Ishikawa (cell line): ENCODE measurements at regions not wholly inside any gene's neighbourhood (a gene's known extent, or its start where the extent isn't known, plus 50 kb on each side); places are given as distances from the start of the nearest gene placed in this dataset.

Source experiments
- CEBPB ChIP-seq: IDR thresholded peaks from 2 replicates; pipeline ENCODE4 v1.6.1; 2012
- CREB1 ChIP-seq: IDR thresholded peaks from 2 replicates; pipeline ENCODE4 v1.6.1; 2012; ENCODE audit warnings: low read depth
- EGR1 ChIP-seq: IDR thresholded peaks from 2 replicates; pipeline ENCODE4 v1.6.1; 2012
- EP300 ChIP-seq: IDR thresholded peaks from 2 replicates; pipeline ENCODE4 v1.6.1; 2012; ENCODE audit warnings: borderline replicate concordance
- FOXM1 ChIP-seq: IDR thresholded peaks from 2 replicates; pipeline ENCODE4 v1.6.1; 2012; ENCODE audit warnings: low read depth, borderline replicate concordance
- MAX ChIP-seq: IDR thresholded peaks from 2 replicates; pipeline ENCODE4 v1.6.1; 2012
- NFIC ChIP-seq: IDR thresholded peaks from 2 replicates; pipeline ENCODE4 v1.6.1; 2012
- RAD21 ChIP-seq: IDR thresholded peaks from 2 replicates; pipeline ENCODE4 v1.6.1; 2012; ENCODE audit warnings: low read depth
- TAF1 ChIP-seq: IDR thresholded peaks from 2 replicates; pipeline ENCODE4 v1.6.1; 2012; ENCODE audit warnings: low read depth, mild to moderate bottlenecking
- TCF12 ChIP-seq: IDR thresholded peaks from 2 replicates; pipeline ENCODE4 v1.6.1; 2012; ENCODE audit warnings: low read depth
- TEAD4 ChIP-seq: IDR thresholded peaks from 2 replicates; pipeline ENCODE4 v1.6.1; 2012
- USF1 ChIP-seq: IDR thresholded peaks from 2 replicates; pipeline ENCODE4 v1.6.1; 2012
- YY1 ChIP-seq: IDR thresholded peaks from 2 replicates; pipeline ENCODE4 v1.6.1; 2012; ENCODE audit warnings: low read depth
- ZBTB7A ChIP-seq: IDR thresholded peaks from 2 replicates; pipeline ENCODE4 v1.6.1; 2012; ENCODE audit warnings: low read depth
- TF ChIP-seq, protein P1 (sequence below): IDR thresholded peaks from 2 replicates; pipeline ENCODE4 v1.6.1; 2012; ENCODE audit warnings: low read depth, mild to moderate bottlenecking

GRCh38 chr20:11124849-11125505 is 451.2 kb upstream of the JAG1 start:
- no peak for TF ChIP-seq EP300
- no peak for TF ChIP-seq TAF1
- TF ChIP-seq, protein P1, sequence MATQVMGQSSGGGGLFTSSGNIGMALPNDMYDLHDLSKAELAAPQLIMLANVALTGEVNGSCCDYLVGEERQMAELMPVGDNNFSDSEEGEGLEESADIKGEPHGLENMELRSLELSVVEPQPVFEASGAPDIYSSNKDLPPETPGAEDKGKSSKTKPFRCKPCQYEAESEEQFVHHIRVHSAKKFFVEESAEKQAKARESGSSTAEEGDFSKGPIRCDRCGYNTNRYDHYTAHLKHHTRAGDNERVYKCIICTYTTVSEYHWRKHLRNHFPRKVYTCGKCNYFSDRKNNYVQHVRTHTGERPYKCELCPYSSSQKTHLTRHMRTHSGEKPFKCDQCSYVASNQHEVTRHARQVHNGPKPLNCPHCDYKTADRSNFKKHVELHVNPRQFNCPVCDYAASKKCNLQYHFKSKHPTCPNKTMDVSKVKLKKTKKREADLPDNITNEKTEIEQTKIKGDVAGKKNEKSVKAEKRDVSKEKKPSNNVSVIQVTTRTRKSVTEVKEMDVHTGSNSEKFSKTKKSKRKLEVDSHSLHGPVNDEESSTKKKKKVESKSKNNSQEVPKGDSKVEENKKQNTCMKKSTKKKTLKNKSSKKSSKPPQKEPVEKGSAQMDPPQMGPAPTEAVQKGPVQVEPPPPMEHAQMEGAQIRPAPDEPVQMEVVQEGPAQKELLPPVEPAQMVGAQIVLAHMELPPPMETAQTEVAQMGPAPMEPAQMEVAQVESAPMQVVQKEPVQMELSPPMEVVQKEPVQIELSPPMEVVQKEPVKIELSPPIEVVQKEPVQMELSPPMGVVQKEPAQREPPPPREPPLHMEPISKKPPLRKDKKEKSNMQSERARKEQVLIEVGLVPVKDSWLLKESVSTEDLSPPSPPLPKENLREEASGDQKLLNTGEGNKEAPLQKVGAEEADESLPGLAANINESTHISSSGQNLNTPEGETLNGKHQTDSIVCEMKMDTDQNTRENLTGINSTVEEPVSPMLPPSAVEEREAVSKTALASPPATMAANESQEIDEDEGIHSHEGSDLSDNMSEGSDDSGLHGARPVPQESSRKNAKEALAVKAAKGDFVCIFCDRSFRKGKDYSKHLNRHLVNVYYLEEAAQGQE, result no peak
- TF ChIP-seq RAD21, result no peak
- TF ChIP-seq NFIC, result no peak
- TF ChIP-seq ZBTB7A, result no peak
- TF ChIP-seq MAX, result no peak

DNA sequence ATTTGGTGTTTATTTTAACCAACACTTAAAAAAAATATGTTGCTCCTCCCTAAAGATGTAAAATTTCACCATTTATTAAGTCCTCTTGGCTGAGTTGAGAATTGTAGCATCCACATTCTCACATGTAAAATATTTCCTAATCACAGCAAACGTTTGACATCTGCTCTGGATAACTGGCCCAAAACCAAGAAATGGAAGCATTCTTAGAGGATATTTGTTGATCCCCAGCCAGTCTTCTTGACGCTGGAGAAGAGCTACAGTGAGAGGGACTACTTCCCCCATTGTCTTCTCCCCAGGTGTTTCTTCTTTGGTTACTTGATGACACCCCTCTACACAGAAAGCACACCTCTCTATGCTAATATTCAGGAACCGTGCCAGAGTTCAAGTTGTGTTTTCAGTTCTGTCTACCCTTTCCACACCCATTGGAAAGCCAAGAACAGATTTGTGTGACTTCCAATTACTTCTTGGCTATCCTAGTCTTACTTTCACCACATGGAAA is 454.5 kb upstream of the JAG1 start:
- no peak for TF ChIP-seq EGR1
- TF ChIP-seq, protein P1, result no peak
- no peak for TF ChIP-seq CREB1
- TF ChIP-seq NFIC, result no peak
- TF ChIP-seq TEAD4, result no peak
- TF ChIP-seq TAF1, result no peak
- TF ChIP-seq MAX, result no peak
- no peak for TF ChIP-seq ZBTB7A
- TF ChIP-seq FOXM1, result no peak

GRCh38 chr20:11128721-11129120 is 454.9 kb upstream of the JAG1 start:
- TF ChIP-seq TAF1 (no peak), TEAD4 (no peak)

- TF ChIP-seq, protein P1, result no peak
- TF ChIP-seq USF1, result no peak
- TF ChIP-seq RAD21, result no peak
- TF ChIP-seq NFIC, result no peak
- TF ChIP-seq CREB1, result no peak
- TF ChIP-seq EGR1, result no peak
- TF ChIP-seq CEBPB, result no peak
- no peak for TF ChIP-seq ZBTB7A
- no peak for TF ChIP-seq YY1
- TF ChIP-seq EP300, result no peak
- no peak for TF ChIP-seq FOXM1
- no peak for TF ChIP-seq MAX
- TF ChIP-seq TCF12, result no peak
- no peak for TF ChIP-seq TEAD4
- no peak for TF ChIP-seq TAF1
Measured at GRCh38 chr20:11130554-11131166, 456.9 kb upstream of the JAG1 start.

GRCh38 chr20:11132819-11133415 is 459.1 kb upstream of the JAG1 start:
- TF ChIP-seq TCF12 (no peak), CREB1 (no peak), ZBTB7A (no peak), EGR1 (no peak), TAF1 (no peak), YY1 (no peak), RAD21 (no peak), FOXM1 (no peak), CEBPB (no peak)
- TF ChIP-seq, protein P1, result no peak
